HepG2 (cell line): ENCODE measurements at regions not wholly inside any gene's neighbourhood (a gene's known extent, or its start where the extent isn't known, plus 50 kb on each side); places are given as distances from the start of the nearest gene placed in this dataset.

Experiments
- ATAC-seq: fragments of 200-7000 bp; cut with Tn5 transposase; 3 replicates; pipeline ENCODE4 v1.9.1; 2020; ENCODE audit warnings: mild to moderate bottlenecking, moderate library complexity
- BruUV-seq: library from RNA; stranded (reverse); fragments of 400-500 nt; replicated peaks from 2 replicates; lab custom pipeline; 2021; lab: Mats Ljungman, UMichigan
- CTCF ChIA-PET: fragments of 300-600 bp; formaldehyde crosslinking; extraction: SDS; loops from one replicate; lab custom pipeline; 2021; ENCODE audit warnings: low total read pairs, inconsistent platforms, low intra/inter-chr PET ratio; lab: Yijun Ruan, JAX
- POLR2A ChIA-PET: fragments of 350-600 bp; sonication (Branson Sonifier 250); formaldehyde crosslinking; loops from one replicate; lab custom pipeline; 2020; ENCODE audit warnings: antibody characterized with exemption, inconsistent platforms; lab: Yijun Ruan, JAX
- DNase-seq: peaks from one replicate; pipeline ENCODE4 v3.0.0-alpha.2; 2015; ENCODE audit warnings: low spot score
- FAIRE-seq: peaks from 3 replicates; lab custom pipeline; 2011; peaks lifted over from hg19 to GRCh38; lab: Jason Lieb, UNC
- H2AFZ ChIP-seq: one replicate; pipeline ENCODE4 v1.6.1; 2011; ENCODE audit warnings: low read length, inconsistent platforms
- H3K27ac ChIP-seq: fragments of 300-600 bp; 3 replicates; pipeline ENCODE4 v1.8.0; 2011; ENCODE audit warnings: mixed run types, mild to moderate bottlenecking, mixed read lengths, low read length, inconsistent platforms; ENCODE audit not compliant: insufficient read depth; ENCODE audit errors: extremely low read length
- H3K27me3 ChIP-seq, 2 experiments: fragments of 200-600 bp in 1 of 2; 2 replicates in 1 of 2; 3 replicates in 1 of 2; pipeline versions ENCODE4 v1.6.0 to v1.8.0; 2011; ENCODE audit warnings: low read length in 2 of 2, mild to moderate bottlenecking in 2 of 2, moderate library complexity in 2 of 2, inconsistent platforms in 1 of 2; ENCODE audit not compliant: insufficient read depth in 2 of 2, control insufficient read depth in 1 of 2
- H3K36me3 ChIP-seq, 2 experiments: fragments of 200-600 bp in 1 of 2; replicated peaks in 1 of 2; 2 replicates in 1 of 2; 3 replicates in 1 of 2; pipeline versions ENCODE4 v1.5.1 to v1.8.0; 2011; ENCODE audit warnings: low read length in 2 of 2, inconsistent platforms in 1 of 2; ENCODE audit not compliant: insufficient read depth in 2 of 2, control insufficient read depth in 1 of 2
- H3K4me1 ChIP-seq: 2 replicates; pipeline ENCODE4 v1.5.1; 2012; ENCODE audit warnings: low read length, inconsistent platforms; ENCODE audit not compliant: insufficient read depth
- H3K4me2 ChIP-seq: 2 replicates; pipeline ENCODE4 v1.6.0; 2011; ENCODE audit warnings: low read depth, low read length, inconsistent platforms
- H3K4me3 ChIP-seq, 3 experiments: fragments of 200-600 bp in 1 of 3; sonication (generic), shearing (Covaris generic) in 1 of 3; replicated peaks in 1 of 3; 2 replicates each; pipeline ENCODE4 v1.5.1; 2011 to 2016; ENCODE audit warnings: low read length in 3 of 3, inconsistent platforms in 2 of 3, low read depth in 2 of 3, mild to moderate bottlenecking in 2 of 3, control low read depth in 1 of 3, mixed read lengths in 1 of 3; ENCODE audit not compliant: insufficient read depth in 1 of 3
- H3K79me2 ChIP-seq: one replicate; pipeline ENCODE4 v1.6.1; 2011; ENCODE audit warnings: low read length, inconsistent platforms; ENCODE audit not compliant: insufficient read depth
- H3K9ac ChIP-seq: 2 replicates; pipeline ENCODE4 v1.6.0; 2011; ENCODE audit warnings: mild to moderate bottlenecking, low read depth, low read length, inconsistent platforms; ENCODE audit not compliant: insufficient read depth
- H3K9me3 ChIP-seq: 2 replicates; pipeline ENCODE4 v1.5.1; 2012; ENCODE audit warnings: mild to moderate bottlenecking, low read length
- H4K20me1 ChIP-seq: 2 replicates; pipeline ENCODE4 v1.6.0; 2011; ENCODE audit warnings: inconsistent platforms, mild to moderate bottlenecking, low read length, moderate library complexity; ENCODE audit not compliant: insufficient read depth
- GATAD1 ChIP-seq: IDR thresholded peaks from 2 replicates; pipeline ENCODE4 v1.6.1; 2016; ENCODE audit warnings: missing genetic modification reagents, missing compliant biosample characterization
- KDM5A ChIP-seq: fragments of 200-600 bp; sonication (generic); IDR thresholded peaks from 2 replicates; pipeline ENCODE4 v1.7.0; 2018; ENCODE audit warnings: antibody characterized with exemption, mild to moderate bottlenecking, low read length, borderline replicate concordance
- KLF16 ChIP-seq, 2 experiments: sonication (generic) in 1 of 2; formaldehyde crosslinking in 1 of 2; IDR thresholded peaks; 2 replicates each; pipeline versions ENCODE4 v1.6.1 to v1.8.0; 2016 to 2023; ENCODE audit warnings: missing genetic modification reagents in 2 of 2, missing compliant biosample characterization in 1 of 2
- TSC22D2 ChIP-seq: sonication (generic); formaldehyde crosslinking; IDR thresholded peaks from 2 replicates; pipeline ENCODE4 v1.5.1; 2020; ENCODE audit warnings: missing genetic modification reagents, mild to moderate bottlenecking, borderline replicate concordance
- ZNF260 ChIP-seq: sonication (generic); formaldehyde crosslinking; IDR thresholded peaks from 2 replicates; pipeline ENCODE4 v1.4.0; 2020; ENCODE audit warnings: missing genetic modification reagents, low read depth, mild to moderate bottlenecking, borderline replicate concordance
- ZNF446 ChIP-seq: sonication (generic); formaldehyde crosslinking; IDR thresholded peaks from 2 replicates; pipeline ENCODE4 v1.5.0; 2020; ENCODE audit warnings: mild to moderate bottlenecking, missing genetic modification reagents
- ZNF552 ChIP-seq: sonication (generic); formaldehyde crosslinking; IDR thresholded peaks from 2 replicates; pipeline ENCODE4 v1.9.0; 2022; ENCODE audit warnings: missing genetic modification reagents, mild to moderate bottlenecking, borderline replicate concordance
- WGBS: methylation state at CpG from one replicate; pipeline ENCODE4 v1.1.6; 2017; ENCODE audit warnings: low lambda C conversion rate; 5-methylcytosine and 5-hydroxymethylcytosine counted together
- in situ Hi-C: cut with HindIII; loops from 2 replicates; pipeline ENCODE4 v1.10.0; 2017; ENCODE audit warnings: low pct_unique_long_range_greater_than_20kb; ENCODE audit not compliant: extremely low pct_ligation_motif_present
- intact Hi-C: fragments of 100-400 bp; cut with micrococcal nuclease; formaldehyde crosslinking; loops from one replicate; pipeline ENCODE4 v1.10.0; 2022; ENCODE audit not compliant: unreplicated experiment
- TF ChIP-seq, protein P1 (sequence below), 2 experiments: sonication (generic) in 1 of 2; formaldehyde crosslinking in 1 of 2; IDR thresholded peaks; 2 replicates each; pipeline versions ENCODE4 v1.6.1 to v1.9.0; 2014 to 2022; ENCODE audit warnings: antibody characterized with exemption in 1 of 2, borderline replicate concordance in 1 of 2, inconsistent platforms in 1 of 2, low read depth in 1 of 2, missing genetic modification reagents in 1 of 2
- TF ChIP-seq, protein P2 (sequence below): sonication (generic); formaldehyde crosslinking; conservative IDR thresholded peaks from 2 replicates; pipeline ENCODE4 v1.8.0; 2022; ENCODE audit warnings: mild to moderate bottlenecking, moderate library complexity, missing genetic modification reagents

DNA sequence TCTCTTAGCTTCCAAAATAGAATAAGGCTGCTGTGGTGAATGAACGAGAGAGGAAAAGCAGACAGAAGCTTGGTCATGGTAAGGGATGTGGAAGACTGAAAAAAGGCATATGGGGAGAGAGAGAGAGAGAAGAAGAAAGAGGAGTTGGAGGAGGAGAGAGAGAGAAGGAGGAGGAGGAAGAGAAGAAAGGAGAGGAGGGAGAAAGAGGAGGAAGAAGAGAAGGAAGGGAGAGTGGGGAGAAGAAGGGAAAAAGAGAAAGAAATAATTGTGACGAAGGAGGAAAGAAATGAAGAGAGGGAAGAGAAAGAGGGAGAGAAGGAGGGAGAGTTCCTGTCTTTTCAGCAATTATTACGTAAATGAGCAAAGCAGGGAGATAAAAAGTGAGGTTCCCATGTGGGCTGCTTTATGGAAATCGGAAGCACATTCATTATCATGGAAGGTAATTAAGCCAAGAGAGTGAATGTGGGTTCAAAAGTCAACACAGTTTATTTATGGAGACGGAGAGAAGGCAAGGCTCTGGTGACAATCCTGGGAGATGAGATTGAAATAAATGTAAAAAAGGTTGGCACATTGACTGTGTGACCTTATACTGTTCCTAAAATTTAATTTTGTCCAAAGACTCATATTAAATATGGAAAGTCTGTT is 611.2 kb downstream of the KIF4B start:
- in situ Hi-C loops, result no loop called here

DNA sequence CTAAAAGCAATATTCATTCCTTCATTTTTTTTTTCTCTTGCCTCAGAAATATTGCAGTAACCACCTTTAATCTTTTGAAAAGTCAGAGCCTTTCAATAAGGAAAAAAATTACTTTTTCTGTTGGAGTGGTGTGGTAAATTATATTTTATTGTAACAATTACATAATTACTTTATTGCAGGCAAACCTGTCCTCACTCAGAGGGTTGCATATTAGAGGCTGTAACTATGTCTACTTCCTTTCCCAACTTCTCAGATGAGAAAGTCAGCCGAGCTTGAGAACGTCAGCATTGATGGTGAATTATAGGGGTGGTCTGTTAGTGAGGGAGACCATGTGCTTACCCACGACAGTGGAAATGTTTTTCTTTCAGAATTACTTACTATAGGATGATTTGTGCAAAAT is 611.8 kb downstream of the KIF4B start:
- no peak for FAIRE-seq
- TF ChIP-seq KDM5A (no peak), ZNF552 (CRISPR knock-in tag) (no peak), TSC22D2 (CRISPR knock-in tag) (no peak), ZNF446 (no peak), ZNF260 (CRISPR knock-in tag) (no peak)
- TF ChIP-seq, protein P1, sequence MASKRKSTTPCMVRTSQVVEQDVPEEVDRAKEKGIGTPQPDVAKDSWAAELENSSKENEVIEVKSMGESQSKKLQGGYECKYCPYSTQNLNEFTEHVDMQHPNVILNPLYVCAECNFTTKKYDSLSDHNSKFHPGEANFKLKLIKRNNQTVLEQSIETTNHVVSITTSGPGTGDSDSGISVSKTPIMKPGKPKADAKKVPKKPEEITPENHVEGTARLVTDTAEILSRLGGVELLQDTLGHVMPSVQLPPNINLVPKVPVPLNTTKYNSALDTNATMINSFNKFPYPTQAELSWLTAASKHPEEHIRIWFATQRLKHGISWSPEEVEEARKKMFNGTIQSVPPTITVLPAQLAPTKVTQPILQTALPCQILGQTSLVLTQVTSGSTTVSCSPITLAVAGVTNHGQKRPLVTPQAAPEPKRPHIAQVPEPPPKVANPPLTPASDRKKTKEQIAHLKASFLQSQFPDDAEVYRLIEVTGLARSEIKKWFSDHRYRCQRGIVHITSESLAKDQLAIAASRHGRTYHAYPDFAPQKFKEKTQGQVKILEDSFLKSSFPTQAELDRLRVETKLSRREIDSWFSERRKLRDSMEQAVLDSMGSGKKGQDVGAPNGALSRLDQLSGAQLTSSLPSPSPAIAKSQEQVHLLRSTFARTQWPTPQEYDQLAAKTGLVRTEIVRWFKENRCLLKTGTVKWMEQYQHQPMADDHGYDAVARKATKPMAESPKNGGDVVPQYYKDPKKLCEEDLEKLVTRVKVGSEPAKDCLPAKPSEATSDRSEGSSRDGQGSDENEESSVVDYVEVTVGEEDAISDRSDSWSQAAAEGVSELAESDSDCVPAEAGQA (IDR thresholded peaks at IDR 0.05; ENCODE audit: low read depth), result no peak
- TF ChIP-seq, protein P1 (CRISPR knock-in tag; IDR thresholded peaks at IDR 0.05; ENCODE audit: borderline replicate concordance), result no peak

More for the DNA sequence above, 611.2 kb downstream of the KIF4B start:
- TF ChIP-seq KLF16 (CRISPR knock-in tag; IDR thresholded peaks at IDR 0.05), result no peak
- no peak for TF ChIP-seq KDM5A
- no peak for TF ChIP-seq GATAD1 (CRISPR knock-in tag)
- TF ChIP-seq, protein P2, sequence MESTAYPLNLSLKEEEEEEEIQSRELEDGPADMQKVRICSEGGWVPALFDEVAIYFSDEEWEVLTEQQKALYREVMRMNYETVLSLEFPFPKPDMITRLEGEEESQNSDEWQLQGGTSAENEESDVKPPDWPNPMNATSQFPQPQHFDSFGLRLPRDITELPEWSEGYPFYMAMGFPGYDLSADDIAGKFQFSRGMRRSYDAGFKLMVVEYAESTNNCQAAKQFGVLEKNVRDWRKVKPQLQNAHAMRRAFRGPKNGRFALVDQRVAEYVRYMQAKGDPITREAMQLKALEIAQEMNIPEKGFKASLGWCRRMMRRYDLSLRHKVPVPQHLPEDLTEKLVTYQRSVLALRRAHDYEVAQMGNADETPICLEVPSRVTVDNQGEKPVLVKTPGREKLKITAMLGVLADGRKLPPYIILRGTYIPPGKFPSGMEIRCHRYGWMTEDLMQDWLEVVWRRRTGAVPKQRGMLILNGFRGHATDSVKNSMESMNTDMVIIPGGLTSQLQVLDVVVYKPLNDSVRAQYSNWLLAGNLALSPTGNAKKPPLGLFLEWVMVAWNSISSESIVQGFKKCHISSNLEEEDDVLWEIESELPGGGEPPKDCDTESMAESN, result no peak
- no peak overlapping the region for H3K9ac ChIP-seq
- WGBS, result 15% methylated on average over 5 of the region's 5 CpGs
- no peaks in the 10 kb centered on the region for H4K20me1 ChIP-seq
- H3K4me1 ChIP-seq, result peaks cover 6% of the 10 kb centered on the region
- no peaks in the 10 kb centered on the region; a peak in 1 of 5 replicates for H3K27me3 ChIP-seq
- ChIA-PET CTCF (no interaction called here), POLR2A (no interaction called here)
- FAIRE-seq, result no peak
- intact Hi-C loops, result no loop called here
- DNase-seq, result no peak
- no peaks in the 10 kb centered on the region for H3K9me3 ChIP-seq
- no peak overlapping the region for H3K4me3 ChIP-seq
- H2AFZ ChIP-seq, result no peak overlapping the region
- H3K36me3 ChIP-seq, result no peaks in the 10 kb centered on the region
- no peaks in the 10 kb centered on the region for H3K79me2 ChIP-seq
- H3K27ac ChIP-seq, result no peak overlapping the region
- no peak for ATAC-seq
- H3K4me2 ChIP-seq, result no peak overlapping the region
- BruUV-seq, result no TSS peak

More for the DNA sequence above, 611.8 kb downstream of the KIF4B start:
- Histone ChIP-seq H3K36me3 (no peaks in the 10 kb centered on the region), H3K4me1 (peaks cover 6% of the 10 kb centered on the region), H3K27ac (no peak overlapping the region), H3K4me2 (no peak overlapping the region), H3K27me3 (no peaks in the 10 kb centered on the region; a peak in 1 of 5 replicates), H3K9ac (no peak overlapping the region), H3K9me3 (no peaks in the 10 kb centered on the region), H3K4me3 (no peak overlapping the region), H2AFZ (no peak overlapping the region), H3K79me2 (no peaks in the 10 kb centered on the region), H4K20me1 (no peaks in the 10 kb centered on the region)
- in situ Hi-C loops, result no loop called here
- ChIA-PET CTCF (no interaction called here), POLR2A (no interaction called here)
- BruUV-seq, result no TSS peak
- 2% methylated on average over 3 of the region's 3 CpGs for WGBS
- intact Hi-C loops, result no loop called here
- ATAC-seq, result no peak
- no peak for DNase-seq
